SKM-1 treated with dmso at 0.1 percent for 144 hours (cell line): ENCODE measurements at regions not wholly inside any gene's neighbourhood (a gene's known extent, or its start where the extent isn't known, plus 50 kb on each side); places are given as distances from the start of the nearest gene placed in this dataset.

Experiments
- DNase-seq: peaks from one replicate; lab custom pipeline; 2025; ENCODE audit not compliant: unreplicated experiment; lab: John Stamatoyannopoulos, UW

DNA sequence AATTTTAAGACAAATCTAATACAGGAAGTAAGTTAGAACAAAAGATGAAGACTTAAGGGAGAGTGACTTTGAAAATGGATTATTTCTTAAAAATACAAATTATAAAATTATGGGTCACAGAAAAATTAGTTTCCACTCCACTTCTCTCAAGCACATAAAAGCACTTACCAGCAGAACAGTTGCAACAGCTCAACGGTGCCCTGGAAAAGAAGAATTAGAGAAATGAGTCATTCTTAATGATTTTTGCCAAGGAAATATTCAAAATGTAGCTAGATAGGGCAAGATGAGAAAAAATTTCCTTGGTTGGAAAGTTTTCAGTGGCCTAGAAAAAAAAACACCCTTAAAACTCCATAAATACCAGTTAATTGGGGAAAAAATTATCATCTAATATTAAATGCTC is 2185.6 kb upstream of the CELF4 start:
- no peak for DNase-seq

GRCh38 chr18:39749154-39749553 is 2183.6 kb upstream of the CELF4 start:
- DNase-seq, result no peak

- no peak for DNase-seq
These were observed 2183.1 kb upstream of the CELF4 start for GRCh38 chr18:39748727-39749126.

- no peak for DNase-seq
These were observed 2180.6 kb upstream of the CELF4 start for GRCh38 chr18:39746201-39746600.

DNA sequence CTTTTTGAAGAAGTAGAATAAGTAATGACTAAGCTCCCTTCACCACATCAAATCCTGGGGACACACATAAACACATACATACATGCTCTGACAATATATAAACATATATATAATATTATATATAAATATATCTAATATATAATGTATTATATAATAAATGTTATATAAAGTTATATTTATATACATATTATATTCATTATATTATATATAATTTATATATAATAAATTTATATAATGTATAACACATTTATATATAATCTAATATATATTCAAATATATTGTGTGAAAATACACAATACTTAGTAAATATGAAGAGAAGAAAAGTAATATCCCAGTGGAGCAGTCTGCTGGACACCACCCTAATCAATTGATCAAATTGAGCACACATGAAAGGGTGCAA is 2177.9 kb upstream of the CELF4 start:
- DNase-seq, result no peak

- no peak for DNase-seq
These were observed 2176.3 kb upstream of the CELF4 start for GRCh38 chr18:39741755-39742466.

GRCh38 chr18:39737869-39738268 is 2172.3 kb upstream of the CELF4 start:
- no peak for DNase-seq

GRCh38 chr18:39732918-39733317 is 2167.3 kb upstream of the CELF4 start:
- DNase-seq, result no peak

DNA sequence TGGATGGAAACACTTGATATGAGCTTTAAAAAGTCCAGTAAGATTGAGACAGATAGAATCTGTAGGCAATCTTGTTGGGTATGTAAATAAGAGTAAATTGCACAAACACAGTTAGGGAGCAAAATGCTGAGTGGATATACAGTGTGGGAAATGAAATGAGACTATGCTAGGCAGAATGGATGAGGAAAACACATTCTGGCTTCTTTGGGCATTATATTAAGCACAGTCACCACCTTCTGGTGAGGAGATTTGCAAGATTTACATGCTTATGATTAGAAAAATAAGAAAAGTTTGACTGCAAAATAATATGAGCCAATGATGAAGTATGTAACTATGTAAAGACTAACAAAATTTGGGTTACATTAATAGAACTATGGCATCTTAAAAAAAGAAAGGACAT is 2165.0 kb upstream of the CELF4 start:
- DNase-seq, result no peak

DNA sequence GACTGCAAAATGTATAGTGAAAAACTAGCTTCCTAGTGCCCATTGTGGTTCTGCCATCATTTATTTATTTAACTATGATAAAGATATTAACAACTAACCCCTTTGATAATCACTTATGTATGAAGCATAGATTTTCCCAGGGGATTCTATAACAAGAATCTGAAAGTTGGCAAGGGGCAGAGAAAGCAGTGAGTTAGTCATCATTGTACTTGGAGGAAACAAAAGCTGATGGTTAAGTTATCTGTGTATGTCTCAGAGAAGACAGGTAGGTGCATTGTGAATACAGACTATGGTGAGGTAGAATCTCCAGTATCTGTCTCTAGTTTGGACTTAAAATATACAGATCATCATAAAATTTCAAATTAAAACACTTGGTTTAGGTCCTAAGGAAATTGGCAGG is 2159.1 kb upstream of the CELF4 start:
- DNase-seq, result no peak

DNA sequence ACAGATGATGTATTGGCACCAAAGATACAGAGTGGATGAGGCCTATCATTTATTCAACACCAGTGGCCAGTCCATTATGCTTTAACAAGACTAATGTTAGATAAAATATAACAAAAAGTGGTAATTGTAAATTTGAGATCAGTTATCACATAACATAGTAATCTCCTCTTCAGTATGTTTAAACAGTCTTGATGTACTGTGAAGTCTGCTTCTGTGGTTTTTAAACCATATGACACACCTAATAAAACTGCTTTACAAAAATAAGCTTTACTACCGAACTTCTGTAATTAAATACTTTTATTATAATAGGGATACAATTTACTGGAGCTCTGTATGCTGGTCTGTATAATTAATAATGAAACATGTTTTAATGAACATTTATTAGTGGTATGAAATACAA is 2156.1 kb upstream of the CELF4 start:
- no peak for DNase-seq

- DNase-seq, result no peak
These were observed 2148.4 kb upstream of the CELF4 start for GRCh38 chr18:39713961-39714360.

DNA sequence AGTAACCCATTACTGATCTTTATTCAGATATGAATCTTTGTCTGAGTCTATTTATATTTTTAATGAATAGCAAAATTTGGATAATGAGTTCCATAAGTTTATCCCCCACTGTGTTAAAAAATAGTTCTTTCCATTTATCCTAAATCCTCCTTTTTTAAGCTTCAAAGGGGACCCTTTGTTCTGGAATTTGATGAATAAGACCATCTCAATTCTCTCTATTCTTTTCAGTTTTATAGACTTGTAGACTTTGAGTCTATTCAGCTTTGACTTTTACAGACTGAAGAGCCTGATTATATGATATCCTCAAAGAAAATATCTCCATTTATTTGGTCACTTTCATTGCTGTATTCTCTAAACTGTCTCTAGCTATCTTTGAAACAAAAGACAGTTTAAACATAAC is 2146.1 kb upstream of the CELF4 start:
- no peak for DNase-seq

- DNase-seq, result no peak
These were observed 2139.8 kb upstream of the CELF4 start for GRCh38 chr18:39705362-39705761.

GRCh38 chr18:39702888-39703287 is 2137.3 kb upstream of the CELF4 start:
- peak; percentile 58 for DNase-seq

- DNase-seq, result no peak
These were observed 2136.2 kb upstream of the CELF4 start for GRCh38 chr18:39701839-39702238.

DNA sequence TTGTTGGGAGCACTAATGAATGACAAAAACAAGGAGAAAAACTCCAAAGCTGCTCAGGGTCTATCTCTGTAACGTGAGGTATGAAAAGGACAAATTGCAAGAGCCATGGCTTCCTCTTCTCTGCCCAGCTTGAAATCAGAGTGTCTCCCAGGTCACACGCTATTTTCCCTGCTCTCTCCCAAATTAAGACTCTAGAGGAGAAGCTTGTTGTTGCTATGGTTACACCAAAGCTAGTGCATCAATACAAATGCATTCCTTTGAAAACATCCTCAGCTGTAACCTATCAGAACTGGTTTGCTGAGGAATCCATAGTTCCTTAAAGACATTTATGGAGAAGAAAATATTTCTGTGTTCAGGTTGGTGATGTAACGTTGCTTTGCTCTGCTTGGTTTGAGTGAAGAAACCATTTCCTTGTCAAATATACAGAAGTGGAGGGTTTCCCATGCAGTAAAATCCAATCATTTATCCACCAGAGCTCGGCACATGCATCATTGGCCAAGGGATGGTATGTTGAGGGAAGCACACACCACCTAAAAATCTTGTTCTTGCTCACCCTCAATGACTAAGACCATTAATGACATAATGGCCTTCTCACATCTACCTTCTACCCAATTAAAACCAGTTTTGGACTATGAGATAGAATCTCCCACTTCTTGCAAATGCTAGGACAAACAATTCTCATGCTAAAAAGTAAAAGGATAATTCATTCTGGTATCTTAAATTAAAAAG is 2135.6 kb upstream of the CELF4 start:
- no peak for DNase-seq

DNA sequence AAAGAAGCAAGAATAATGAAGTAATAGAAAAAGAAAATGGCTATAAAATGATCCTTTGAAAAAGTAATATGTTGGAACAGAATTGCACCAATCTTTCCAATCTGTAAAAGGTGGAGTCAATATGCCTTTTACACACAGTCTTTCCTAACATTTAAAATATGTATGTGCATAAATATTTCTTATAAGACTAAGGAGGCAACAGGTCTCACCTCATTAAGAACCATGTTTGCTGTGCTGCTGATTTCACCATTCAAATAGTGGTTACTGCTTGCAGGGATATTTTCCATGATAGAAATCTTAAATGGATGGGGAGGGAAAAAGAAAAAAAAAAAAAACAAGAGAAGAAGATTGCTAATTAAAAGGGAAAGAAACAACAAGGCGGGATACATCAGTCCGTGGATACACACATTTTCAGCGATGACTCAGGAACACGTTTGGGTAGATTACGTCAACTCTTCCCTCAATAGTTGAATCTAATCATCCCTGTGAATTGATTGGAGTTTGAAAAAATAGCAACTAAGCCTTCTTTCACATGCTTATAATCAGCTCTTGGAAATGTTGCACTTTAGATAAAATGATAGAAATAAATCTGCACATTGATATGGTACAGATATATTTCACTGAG is 2133.9 kb upstream of the CELF4 start:
- DNase-seq, result no peak

DNA sequence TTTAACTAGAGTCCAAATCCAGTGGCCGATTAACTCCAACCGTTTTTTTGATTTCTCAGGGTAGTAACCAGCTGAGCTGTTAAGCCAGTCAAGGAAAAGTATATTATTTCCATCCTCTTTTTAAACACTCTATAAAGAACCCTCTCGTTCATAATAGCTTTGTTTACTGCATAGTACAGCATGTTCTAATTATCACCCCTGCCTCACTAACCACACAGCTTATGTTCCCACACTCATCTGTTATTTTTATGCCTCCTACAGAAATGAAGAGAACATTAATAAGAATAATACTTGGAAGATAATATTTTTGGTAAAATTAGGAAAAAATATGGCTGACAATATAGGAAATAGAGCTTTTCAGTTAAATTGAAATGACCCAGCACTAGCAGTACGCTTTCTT is 2132.8 kb upstream of the CELF4 start:
- no peak for DNase-seq

GRCh38 chr18:39693359-39693758 is 2127.8 kb upstream of the CELF4 start:
- no peak for DNase-seq

DNA sequence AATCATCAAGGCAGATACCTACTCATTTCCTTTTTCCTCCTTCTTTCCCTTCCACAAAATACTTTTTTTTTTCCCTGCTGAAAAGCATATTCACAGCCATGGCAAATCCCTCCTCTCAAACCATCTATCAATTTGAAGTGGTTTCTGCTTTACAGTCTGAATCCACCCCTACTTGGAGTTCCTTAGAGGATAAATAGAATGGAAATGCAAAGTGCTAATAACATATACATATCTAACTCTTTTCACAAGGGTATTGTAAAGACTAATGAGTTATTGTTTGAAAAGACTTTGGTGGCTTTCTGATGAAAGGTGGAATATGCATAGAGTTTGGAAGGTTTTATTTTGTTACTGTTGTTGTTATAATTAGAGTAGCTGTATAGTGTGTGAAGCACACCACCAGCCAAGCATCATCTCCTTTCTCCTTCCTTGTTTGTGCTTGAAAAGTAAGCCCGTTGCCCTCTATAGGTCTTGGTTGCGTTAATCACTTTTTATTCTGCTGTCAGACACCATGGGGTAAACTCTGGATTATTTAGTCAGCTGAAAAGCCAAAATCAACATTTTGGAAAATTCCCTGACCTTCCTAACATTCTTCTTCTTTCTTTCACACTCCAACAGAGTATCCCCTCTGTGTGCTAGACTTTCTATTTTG is 2126.9 kb upstream of the CELF4 start:
- no peak for DNase-seq
